ENCODE measurements at regions not wholly inside any gene's neighbourhood (a gene's known extent, or its start where the extent isn't known, plus 50 kb on each side); places are given as distances from the start of the nearest gene placed in this dataset.

DNA sequence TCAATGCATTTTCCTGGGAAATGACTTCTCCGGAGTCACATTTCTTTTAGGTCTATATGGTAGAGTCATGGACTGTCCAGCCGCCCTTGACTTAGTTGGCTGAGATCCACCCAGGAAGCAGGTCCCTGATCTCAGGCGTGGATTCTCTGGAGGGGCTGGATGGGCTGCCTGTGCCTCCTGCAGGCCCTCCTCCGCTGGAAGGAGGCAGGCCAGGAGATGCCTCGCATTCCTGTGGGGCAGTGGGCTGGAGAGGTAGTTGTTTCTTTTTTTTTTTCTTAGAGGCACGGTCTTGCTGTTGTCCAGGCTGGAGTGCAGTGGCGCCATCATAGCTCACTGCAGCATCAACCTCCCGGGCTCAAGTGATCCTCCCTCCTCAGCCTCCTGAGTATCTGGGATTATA, 129.0 kb upstream of the MYCN start (continued):
- TF ChIP-seq, protein P1, sequence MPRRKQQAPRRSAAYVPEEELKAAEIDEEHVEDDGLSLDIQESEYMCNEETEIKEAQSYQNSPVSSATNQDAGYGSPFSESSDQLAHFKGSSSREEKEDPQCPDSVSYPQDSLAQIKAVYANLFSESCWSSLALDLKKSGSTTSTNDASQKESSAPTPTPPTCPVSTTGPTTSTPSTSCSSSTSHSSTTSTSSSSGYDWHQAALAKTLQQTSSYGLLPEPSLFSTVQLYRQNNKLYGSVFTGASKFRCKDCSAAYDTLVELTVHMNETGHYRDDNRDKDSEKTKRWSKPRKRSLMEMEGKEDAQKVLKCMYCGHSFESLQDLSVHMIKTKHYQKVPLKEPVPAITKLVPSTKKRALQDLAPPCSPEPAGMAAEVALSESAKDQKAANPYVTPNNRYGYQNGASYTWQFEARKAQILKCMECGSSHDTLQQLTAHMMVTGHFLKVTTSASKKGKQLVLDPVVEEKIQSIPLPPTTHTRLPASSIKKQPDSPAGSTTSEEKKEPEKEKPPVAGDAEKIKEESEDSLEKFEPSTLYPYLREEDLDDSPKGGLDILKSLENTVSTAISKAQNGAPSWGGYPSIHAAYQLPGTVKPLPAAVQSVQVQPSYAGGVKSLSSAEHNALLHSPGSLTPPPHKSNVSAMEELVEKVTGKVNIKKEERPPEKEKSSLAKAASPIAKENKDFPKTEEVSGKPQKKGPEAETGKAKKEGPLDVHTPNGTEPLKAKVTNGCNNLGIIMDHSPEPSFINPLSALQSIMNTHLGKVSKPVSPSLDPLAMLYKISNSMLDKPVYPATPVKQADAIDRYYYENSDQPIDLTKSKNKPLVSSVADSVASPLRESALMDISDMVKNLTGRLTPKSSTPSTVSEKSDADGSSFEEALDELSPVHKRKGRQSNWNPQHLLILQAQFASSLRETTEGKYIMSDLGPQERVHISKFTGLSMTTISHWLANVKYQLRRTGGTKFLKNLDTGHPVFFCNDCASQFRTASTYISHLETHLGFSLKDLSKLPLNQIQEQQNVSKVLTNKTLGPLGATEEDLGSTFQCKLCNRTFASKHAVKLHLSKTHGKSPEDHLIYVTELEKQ (tag by site-specific recombination; IDR thresholded peaks at IDR 0.05; ENCODE audit: borderline replicate concordance), result no peak
- TF ChIP-seq ZNF501 (tag by site-specific recombination; IDR thresholded peaks at IDR 0.05) (no peak), ZNF558 (tag by site-specific recombination; IDR thresholded peaks at IDR 0.05) (no peak), ZNF629 (tag by site-specific recombination; IDR thresholded peaks at IDR 0.05) (no peak)
- TF ChIP-seq, protein P2, sequence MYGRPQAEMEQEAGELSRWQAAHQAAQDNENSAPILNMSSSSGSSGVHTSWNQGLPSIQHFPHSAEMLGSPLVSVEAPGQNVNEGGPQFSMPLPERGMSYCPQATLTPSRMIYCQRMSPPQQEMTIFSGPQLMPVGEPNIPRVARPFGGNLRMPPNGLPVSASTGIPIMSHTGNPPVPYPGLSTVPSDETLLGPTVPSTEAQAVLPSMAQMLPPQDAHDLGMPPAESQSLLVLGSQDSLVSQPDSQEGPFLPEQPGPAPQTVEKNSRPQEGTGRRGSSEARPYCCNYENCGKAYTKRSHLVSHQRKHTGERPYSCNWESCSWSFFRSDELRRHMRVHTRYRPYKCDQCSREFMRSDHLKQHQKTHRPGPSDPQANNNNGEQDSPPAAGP (tag by site-specific recombination; IDR thresholded peaks at IDR 0.05), result no peak
- TF ChIP-seq, protein P3, sequence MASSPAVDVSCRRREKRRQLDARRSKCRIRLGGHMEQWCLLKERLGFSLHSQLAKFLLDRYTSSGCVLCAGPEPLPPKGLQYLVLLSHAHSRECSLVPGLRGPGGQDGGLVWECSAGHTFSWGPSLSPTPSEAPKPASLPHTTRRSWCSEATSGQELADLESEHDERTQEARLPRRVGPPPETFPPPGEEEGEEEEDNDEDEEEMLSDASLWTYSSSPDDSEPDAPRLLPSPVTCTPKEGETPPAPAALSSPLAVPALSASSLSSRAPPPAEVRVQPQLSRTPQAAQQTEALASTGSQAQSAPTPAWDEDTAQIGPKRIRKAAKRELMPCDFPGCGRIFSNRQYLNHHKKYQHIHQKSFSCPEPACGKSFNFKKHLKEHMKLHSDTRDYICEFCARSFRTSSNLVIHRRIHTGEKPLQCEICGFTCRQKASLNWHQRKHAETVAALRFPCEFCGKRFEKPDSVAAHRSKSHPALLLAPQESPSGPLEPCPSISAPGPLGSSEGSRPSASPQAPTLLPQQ (tag by site-specific recombination; IDR thresholded peaks at IDR 0.05), result no peak

DNA sequence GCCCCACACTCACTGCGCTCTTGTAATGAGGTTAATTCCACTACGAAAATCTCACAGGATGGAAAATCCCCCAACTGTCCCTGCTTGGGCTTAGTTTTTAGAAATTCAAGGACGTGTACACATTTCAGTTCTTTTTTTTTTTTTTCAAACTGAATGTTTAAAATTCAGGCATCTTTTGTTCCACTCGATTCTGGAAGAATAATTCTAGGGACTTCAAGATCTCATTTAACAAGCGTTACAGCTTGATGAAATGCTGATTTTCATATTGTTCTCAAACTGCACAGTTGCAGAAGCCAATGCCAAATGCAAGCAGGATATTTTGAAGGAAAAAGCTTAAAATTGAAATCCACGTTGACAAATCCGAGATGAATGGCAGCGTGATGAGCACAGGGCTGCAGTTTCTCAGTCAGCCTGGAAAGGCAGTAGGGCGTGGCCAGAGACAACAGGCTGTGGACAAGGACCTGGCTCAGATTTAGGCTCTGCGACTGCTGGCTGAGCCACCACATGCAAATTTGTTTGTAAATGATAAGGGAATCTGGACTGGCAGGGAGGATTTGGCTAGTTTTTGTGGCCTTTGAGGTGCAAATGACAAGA, 128.1 kb upstream of the MYCN start:
- CTCF ChIA-PET, result no interaction called here

More for the DNA sequence above, 128.1 kb upstream of the MYCN start:
- no peak overlapping the region for H3K4me3 ChIP-seq (ENCODE audit: low read depth, low read length)
- TF ChIP-seq, protein P4, sequence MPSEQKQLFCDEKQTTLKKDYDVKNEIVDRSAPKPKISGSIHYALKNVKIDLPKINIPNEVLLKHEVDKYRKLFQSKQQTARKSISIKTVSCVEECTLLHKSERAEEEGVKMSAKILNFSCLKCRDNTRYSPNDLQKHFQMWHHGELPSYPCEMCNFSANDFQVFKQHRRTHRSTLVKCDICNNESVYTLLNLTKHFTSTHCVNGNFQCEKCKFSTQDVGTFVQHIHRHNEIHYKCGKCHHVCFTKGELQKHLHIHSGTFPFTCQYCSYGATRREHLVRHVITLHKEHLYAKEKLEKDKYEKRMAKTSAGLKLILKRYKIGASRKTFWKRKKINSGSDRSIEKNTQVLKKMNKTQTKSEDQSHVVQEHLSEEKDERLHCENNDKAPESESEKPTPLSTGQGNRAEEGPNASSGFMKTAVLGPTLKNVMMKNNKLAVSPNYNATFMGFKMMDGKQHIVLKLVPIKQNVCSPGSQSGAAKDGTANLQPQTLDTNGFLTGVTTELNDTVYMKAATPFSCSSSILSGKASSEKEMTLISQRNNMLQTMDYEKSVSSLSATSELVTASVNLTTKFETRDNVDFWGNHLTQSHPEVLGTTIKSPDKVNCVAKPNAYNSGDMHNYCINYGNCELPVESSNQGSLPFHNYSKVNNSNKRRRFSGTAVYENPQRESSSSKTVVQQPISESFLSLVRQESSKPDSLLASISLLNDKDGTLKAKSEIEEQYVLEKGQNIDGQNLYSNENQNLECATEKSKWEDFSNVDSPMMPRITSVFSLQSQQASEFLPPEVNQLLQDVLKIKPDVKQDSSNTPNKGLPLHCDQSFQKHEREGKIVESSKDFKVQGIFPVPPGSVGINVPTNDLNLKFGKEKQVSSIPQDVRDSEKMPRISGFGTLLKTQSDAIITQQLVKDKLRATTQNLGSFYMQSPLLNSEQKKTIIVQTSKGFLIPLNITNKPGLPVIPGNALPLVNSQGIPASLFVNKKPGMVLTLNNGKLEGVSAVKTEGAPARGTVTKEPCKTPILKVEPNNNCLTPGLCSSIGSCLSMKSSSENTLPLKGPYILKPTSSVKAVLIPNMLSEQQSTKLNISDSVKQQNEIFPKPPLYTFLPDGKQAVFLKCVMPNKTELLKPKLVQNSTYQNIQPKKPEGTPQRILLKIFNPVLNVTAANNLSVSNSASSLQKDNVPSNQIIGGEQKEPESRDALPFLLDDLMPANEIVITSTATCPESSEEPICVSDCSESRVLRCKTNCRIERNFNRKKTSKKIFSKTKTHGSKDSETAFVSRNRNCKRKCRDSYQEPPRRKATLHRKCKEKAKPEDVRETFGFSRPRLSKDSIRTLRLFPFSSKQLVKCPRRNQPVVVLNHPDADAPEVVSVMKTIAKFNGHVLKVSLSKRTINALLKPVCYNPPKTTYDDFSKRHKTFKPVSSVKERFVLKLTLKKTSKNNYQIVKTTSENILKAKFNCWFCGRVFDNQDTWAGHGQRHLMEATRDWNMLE (tag by site-specific recombination; conservative IDR thresholded peaks at IDR 0.05; ENCODE audit: low read depth), result no peak
- TF ChIP-seq, protein P5, sequence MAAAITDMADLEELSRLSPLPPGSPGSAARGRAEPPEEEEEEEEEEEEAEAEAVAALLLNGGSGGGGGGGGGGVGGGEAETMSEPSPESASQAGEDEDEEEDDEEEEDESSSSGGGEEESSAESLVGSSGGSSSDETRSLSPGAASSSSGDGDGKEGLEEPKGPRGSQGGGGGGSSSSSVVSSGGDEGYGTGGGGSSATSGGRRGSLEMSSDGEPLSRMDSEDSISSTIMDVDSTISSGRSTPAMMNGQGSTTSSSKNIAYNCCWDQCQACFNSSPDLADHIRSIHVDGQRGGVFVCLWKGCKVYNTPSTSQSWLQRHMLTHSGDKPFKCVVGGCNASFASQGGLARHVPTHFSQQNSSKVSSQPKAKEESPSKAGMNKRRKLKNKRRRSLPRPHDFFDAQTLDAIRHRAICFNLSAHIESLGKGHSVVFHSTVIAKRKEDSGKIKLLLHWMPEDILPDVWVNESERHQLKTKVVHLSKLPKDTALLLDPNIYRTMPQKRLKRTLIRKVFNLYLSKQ (tag by site-specific recombination; IDR thresholded peaks at IDR 0.05; ENCODE audit: borderline replicate concordance), result no peak
- TF ChIP-seq ZNF169 (tag by site-specific recombination; IDR thresholded peaks at IDR 0.05) (no peak), ZSCAN30 (tag by site-specific recombination; IDR thresholded peaks at IDR 0.05) (no peak), MEIS1 (CRISPR knock-in tag; IDR thresholded peaks at IDR 0.05; ENCODE audit: borderline replicate concordance) (no peak), ZNF768 (tag by site-specific recombination; IDR thresholded peaks at IDR 0.05) (no peak), ZNF2 (tag by site-specific recombination; IDR thresholded peaks at IDR 0.05) (no peak), ZSCAN23 (tag by site-specific recombination; IDR thresholded peaks at IDR 0.05) (no peak), ZNF571 (tag by site-specific recombination; IDR thresholded peaks at IDR 0.05) (no peak)
- TF ChIP-seq, protein P6, sequence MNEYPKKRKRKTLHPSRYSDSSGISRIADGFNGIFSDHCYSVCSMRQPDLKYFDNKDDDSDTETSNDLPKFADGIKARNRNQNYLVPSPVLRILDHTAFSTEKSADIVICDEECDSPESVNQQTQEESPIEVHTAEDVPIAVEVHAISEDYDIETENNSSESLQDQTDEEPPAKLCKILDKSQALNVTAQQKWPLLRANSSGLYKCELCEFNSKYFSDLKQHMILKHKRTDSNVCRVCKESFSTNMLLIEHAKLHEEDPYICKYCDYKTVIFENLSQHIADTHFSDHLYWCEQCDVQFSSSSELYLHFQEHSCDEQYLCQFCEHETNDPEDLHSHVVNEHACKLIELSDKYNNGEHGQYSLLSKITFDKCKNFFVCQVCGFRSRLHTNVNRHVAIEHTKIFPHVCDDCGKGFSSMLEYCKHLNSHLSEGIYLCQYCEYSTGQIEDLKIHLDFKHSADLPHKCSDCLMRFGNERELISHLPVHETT (tag by site-specific recombination; IDR thresholded peaks at IDR 0.05), result no peak
- POLR2A ChIA-PET, result no interaction called here
- H3K27ac ChIP-seq (ENCODE audit: extremely low read depth, low read depth, low read length), result no peak overlapping the region
- H3K36me3 ChIP-seq (ENCODE audit: control insufficient read depth in 2 of 2, insufficient read depth in 1 of 2, low read length in 2 of 2), result no peaks in the 10 kb centered on the region
- no peaks in the 10 kb centered on the region for H3K9me3 ChIP-seq (ENCODE audit: control insufficient read depth, insufficient read depth, low read depth, low read length)
- no peaks in the 10 kb centered on the region for H3K4me1 ChIP-seq (ENCODE audit: control insufficient read depth, insufficient read depth, low read length)
